ENCODE measurements at regions not wholly inside any gene's neighbourhood (a gene's known extent, or its start where the extent isn't known, plus 50 kb on each side); places are given as distances from the start of the nearest gene placed in this dataset.

GRCh38 chr20:47993035-47993755, 207.9 kb upstream of the SULF2 start:
- WGBS (ENCODE audit: insufficient coverage), result 97% methylated on average over 7 of the region's 9 CpGs
- no peaks in the 10 kb centered on the region for H3K36me3 ChIP-seq (replicated peaks in 1 of 2; ENCODE audit: control insufficient read depth in 1 of 2, insufficient read depth in 2 of 2, low read length in 2 of 2)
- Mint-ChIP-seq H3K4me3 (no peak overlapping the region), H3K27me3 (ENCODE audit: low read depth in 3 of 3) (peaks cover 11 to 17% (median 13%) of the 10 kb centered on the region in 3 donors), H3K27ac (peak overlapping the region in 1 of 7 donors; percentile 42), H3K9me3 (peaks cover 7 to 23% (median 13%) of the 10 kb centered on the region in 7 donors), H3K36me3 (no peaks in the 10 kb centered on the region), H3K4me1 (peaks cover 6% of the 10 kb centered on the region)
- H3K9me3 ChIP-seq (replicated peaks in 1 of 2; ENCODE audit: control insufficient read depth in 1 of 2, insufficient read depth in 1 of 2, low read length in 2 of 2), result peaks cover 10 to 13% of the 10 kb centered on the region in 2 donors
- no peak overlapping the region for H3K4me3 ChIP-seq (replicated peaks in 1 of 3; ENCODE audit: low read depth in 2 of 3, low read length in 3 of 3)
- no peaks in the 10 kb centered on the region for H4K20me1 ChIP-seq (ENCODE audit: insufficient read depth, low read length)
- no peaks in the 10 kb centered on the region for H3K27me3 ChIP-seq (ENCODE audit: control insufficient read depth in 2 of 2, insufficient read depth in 2 of 2, low read length in 2 of 2)
- no peak overlapping the region for H3K27ac ChIP-seq (ENCODE audit: low read depth in 1 of 2, low read length in 2 of 2)
- no peak for DNase-seq
- H3K4me1 ChIP-seq (ENCODE audit: control insufficient read depth in 1 of 2, insufficient read depth in 2 of 2, low read length in 2 of 2), result peaks cover under 1 to 7% of the 10 kb centered on the region in 2 donors
- intact Hi-C loops (cut with micrococcal nuclease), result no loop called here
- H3K9ac ChIP-seq (ENCODE audit: insufficient read depth, low read length, poor library complexity, severe bottlenecking), result no peak overlapping the region
- H3K79me2 ChIP-seq (ENCODE audit: insufficient read depth, low read length), result no peaks in the 10 kb centered on the region
- no peak overlapping the region for H2AFZ ChIP-seq (ENCODE audit: insufficient read depth, low read depth, low read length, poor library complexity, severe bottlenecking)
- H3K4me2 ChIP-seq (replicated peaks; ENCODE audit: extremely low read depth, low read length, poor library complexity, severe bottlenecking), result no peak overlapping the region
- TF ChIP-seq, protein P1, sequence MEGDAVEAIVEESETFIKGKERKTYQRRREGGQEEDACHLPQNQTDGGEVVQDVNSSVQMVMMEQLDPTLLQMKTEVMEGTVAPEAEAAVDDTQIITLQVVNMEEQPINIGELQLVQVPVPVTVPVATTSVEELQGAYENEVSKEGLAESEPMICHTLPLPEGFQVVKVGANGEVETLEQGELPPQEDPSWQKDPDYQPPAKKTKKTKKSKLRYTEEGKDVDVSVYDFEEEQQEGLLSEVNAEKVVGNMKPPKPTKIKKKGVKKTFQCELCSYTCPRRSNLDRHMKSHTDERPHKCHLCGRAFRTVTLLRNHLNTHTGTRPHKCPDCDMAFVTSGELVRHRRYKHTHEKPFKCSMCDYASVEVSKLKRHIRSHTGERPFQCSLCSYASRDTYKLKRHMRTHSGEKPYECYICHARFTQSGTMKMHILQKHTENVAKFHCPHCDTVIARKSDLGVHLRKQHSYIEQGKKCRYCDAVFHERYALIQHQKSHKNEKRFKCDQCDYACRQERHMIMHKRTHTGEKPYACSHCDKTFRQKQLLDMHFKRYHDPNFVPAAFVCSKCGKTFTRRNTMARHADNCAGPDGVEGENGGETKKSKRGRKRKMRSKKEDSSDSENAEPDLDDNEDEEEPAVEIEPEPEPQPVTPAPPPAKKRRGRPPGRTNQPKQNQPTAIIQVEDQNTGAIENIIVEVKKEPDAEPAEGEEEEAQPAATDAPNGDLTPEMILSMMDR (IDR thresholded peaks at IDR 0.05), result no peak

- no peaks in the 10 kb centered on the region for H3K4me1 Mint-ChIP-seq
- no peak overlapping the region for H3K4me2 ChIP-seq (replicated peaks; ENCODE audit: extremely low read depth, low read length, poor library complexity, severe bottlenecking)
- no peaks in the 10 kb centered on the region for H3K4me1 ChIP-seq (ENCODE audit: control insufficient read depth in 1 of 2, insufficient read depth in 2 of 2, low read length in 2 of 2)
- H3K36me3 ChIP-seq (replicated peaks in 1 of 2; ENCODE audit: control insufficient read depth in 1 of 2, insufficient read depth in 2 of 2, low read length in 2 of 2), result no peaks in the 10 kb centered on the region
- no peak overlapping the region for H3K27ac ChIP-seq (ENCODE audit: low read depth in 1 of 2, low read length in 2 of 2)
- H3K27me3 ChIP-seq (ENCODE audit: control insufficient read depth in 2 of 2, insufficient read depth in 2 of 2, low read length in 2 of 2), result no peaks in the 10 kb centered on the region
- H3K9me3 Mint-ChIP-seq, result peaks cover 7 to 23% (median 15%) of the 10 kb centered on the region in 7 donors
- H3K27me3 Mint-ChIP-seq (ENCODE audit: low read depth in 3 of 3), result peaks cover 11 to 17% (median 13%) of the 10 kb centered on the region in 3 donors
- peaks cover 10 to 13% of the 10 kb centered on the region in 2 donors for H3K9me3 ChIP-seq (replicated peaks in 1 of 2; ENCODE audit: control insufficient read depth in 1 of 2, insufficient read depth in 1 of 2, low read length in 2 of 2)
- no peak overlapping the region for H2AFZ ChIP-seq (ENCODE audit: insufficient read depth, low read depth, low read length, poor library complexity, severe bottlenecking)
- no peaks in the 10 kb centered on the region for H3K79me2 ChIP-seq (ENCODE audit: insufficient read depth, low read length)
- H4K20me1 ChIP-seq (ENCODE audit: insufficient read depth, low read length), result no peaks in the 10 kb centered on the region
- intact Hi-C loops (cut with micrococcal nuclease), result no loop called here
- no peaks in the 10 kb centered on the region for H3K36me3 Mint-ChIP-seq
- no peak for DNase-seq
- TF ChIP-seq, protein P1 (IDR thresholded peaks at IDR 0.05), result no peak
- WGBS (ENCODE audit: insufficient coverage), result 100% methylated on average over 1 of the region's 9 CpGs
- H3K27ac Mint-ChIP-seq, result no peak overlapping the region
- H3K9ac ChIP-seq (ENCODE audit: insufficient read depth, low read length, poor library complexity, severe bottlenecking), result no peak overlapping the region
- no peak overlapping the region for H3K4me3 Mint-ChIP-seq
- no peak overlapping the region for H3K4me3 ChIP-seq (replicated peaks in 1 of 3; ENCODE audit: low read depth in 2 of 3, low read length in 3 of 3)
These were observed 206.7 kb upstream of the SULF2 start for GRCh38 chr20:47991875-47992488.

All from CD14-positive monocyte (primary cell).